Stimulated activated CD8-positive, alpha-beta memory T cell treated with anti-CD3 and anti-CD28 coated beads, Interleukin-7, amount 100 ng/mL, for 48 hours (primary cell): ENCODE measurements at regions not wholly inside any gene's neighbourhood (a gene's known extent, or its start where the extent isn't known, plus 50 kb on each side); places are given as distances from the start of the nearest gene placed in this dataset.

ENCODE experiments used
- DNase-seq, 2 donors: peaks; one replicate each; pipeline ENCODE4 v3.0.0-alpha.2; 2020; ENCODE audit warnings: low read depth in 1 of 2; ENCODE audit errors: extremely low read depth in 1 of 2

DNA sequence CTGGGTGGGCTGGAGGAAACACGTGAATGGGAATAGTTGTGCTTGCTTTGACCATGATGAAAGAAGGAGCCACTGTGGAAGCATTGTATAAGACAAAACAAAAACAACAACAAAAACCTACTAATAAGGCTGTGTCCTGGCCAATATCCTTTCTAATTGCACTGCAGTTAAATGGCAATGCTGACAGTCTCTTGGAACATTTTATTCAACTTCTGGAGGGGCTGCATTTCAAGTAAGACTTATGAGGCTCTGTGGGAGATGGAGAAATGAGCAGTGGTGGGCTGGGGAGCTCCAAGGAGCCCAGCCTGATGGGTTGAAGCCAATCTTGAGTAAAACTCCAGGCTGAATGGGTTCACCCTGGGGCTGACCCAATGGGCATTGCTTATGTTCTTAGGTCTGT, 99.8 kb upstream of the ROPN1 start:
- DNase-seq: no peak

DNA sequence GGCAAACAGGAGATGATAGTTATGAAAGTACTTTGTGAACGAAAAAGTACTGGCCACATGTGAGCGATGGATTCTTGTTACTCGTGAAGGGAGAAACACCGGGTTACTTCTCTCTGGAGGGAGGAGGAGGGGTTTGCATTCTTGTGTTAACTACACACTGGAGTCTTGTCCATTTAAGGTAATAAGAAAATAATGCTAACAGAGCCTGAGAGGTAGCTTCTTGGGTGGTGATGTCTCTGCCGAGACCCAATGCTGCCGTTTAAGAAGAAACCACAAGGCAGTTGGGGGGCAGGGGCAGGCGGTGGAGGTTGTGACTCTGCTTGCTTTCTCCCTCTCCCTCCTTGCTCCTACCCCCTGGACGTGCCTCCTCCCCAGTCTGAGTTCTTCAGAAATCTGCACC, 100.9 kb upstream of the ROPN1 start:
- no peak for DNase-seq

DNA sequence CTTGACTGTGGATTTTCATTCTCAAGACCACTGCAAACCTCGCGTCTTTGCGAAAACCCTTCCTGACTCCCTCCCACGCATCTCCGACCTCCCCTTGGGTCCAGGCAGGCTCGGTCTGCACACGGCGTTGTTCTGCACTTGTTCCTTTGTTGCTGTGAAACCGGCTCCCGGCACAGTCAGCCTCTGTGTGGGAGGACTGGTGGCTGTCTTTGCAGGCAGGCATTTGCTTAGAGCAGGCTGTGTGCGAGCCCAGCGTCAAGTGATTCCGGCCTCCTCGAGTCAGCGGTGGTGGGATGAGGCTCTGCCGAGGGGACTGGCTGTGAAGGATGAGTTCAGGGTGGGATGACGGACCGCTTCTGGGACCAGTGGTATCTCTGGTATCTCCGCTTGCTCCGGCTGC, 102.6 kb upstream of the ROPN1 start:
- no peak for DNase-seq

DNA sequence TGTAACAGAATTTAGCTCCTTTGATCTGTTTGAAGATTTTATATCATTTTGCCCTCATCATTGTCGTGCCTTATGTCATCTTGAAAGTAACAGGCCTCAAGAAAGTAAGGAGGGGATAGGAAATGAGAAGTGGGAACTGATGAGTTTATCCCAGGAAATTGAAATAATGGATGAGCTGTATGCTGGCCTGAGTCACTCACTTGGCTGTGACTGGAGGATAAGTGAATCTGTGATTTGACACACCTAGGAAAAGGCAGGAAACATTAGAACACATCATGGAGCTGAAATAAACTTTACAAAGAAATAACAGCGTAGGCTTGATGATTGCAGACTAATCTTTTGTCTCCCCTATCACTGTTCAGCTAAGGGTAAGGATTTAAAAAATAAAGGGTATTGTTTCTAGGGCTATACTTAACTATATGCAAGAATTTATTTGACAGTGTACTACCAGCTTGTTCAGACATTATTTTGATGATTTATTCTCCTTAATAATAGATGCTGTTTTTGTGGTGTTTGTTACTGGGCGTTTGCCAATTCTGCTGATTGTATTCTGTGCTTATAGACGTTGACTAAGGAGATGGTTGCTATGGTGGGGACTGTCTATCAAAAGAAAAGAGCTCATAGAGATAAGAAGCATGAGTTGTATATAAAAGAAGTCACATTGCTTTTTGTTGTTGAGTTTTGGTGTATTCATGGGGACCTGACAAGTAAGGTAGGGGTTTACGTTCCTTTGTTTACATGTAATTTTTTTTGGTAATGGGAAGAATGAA, 105.6 kb upstream of the ROPN1 start:
- no peak for DNase-seq

DNA sequence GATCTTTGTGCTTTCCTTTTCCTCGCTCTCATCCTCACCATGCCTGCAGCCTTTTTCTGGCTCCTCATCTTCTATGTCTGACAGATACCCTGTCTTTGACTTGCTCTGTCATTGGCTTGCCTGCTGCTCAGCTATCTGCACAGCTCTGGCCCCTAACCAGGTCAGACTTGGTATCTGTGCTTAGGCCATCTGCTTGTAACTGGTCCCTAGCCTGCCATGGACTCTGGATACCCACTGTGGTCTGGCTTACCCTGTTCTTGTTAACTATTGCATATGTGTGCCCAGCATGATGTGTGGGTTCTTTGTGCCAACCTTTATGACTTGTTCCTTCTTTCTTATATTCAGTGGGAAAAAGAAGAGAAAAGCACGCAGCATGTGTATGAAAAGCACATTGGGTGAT, 109.7 kb upstream of the ROPN1 start:
- DNase-seq: no peak

DNA sequence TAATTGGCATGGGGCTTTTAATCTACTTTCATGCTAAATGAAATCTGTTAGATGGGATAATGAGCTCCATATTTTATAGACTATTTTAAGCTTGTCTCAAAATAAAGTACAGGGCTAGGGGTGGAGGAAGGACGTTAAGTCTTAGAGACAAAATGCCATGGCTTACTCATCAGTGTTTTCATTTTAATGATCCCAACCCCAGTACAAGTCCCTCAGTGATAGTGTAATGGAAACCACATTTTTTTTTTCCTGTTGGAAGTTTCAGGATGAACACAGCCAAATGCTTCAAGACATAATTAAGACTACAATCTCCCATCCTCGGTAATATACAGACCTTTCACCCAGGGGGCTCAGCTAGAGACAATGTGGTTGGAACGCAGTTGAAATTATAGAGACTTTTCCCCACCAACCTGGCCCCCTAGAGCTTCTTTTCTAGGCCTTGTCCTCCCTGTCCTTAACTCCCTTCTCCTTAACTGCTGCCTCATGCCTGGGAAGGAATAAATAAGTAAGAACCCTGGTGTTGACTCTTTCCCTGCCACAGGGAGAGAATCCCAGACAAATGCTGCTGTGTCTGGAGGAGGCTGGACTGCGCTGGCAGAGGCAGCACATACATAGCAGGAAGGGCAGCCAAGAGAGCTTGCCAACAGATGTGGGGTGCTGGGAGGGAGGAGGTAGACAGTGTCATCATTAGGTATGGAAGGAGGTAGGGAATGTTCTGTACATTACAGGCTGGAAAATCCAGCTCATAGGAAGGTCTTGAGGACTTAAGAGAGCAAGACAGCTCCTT, 115.4 kb upstream of the ROPN1 start:
- no peak for DNase-seq

DNA sequence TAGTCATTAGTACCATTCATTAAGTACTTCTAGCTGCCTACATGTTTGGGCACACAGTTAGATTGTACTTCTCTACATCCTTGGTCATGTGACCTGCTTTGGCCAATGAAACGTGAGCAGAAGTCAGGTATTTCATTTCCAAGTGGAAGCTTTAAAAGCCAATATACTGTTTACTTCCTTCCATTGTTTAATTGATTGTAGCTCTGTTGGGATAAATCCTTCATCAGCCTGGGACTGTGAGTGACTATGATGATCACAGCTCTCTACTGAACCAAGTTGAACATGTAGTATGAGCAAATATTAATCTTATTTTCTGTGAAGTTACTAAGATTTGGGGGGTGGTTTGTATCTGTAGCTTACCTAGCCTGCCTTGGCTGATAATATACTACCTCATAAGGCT, 116.5 kb upstream of the ROPN1 start:
- DNase-seq: no peak

DNA sequence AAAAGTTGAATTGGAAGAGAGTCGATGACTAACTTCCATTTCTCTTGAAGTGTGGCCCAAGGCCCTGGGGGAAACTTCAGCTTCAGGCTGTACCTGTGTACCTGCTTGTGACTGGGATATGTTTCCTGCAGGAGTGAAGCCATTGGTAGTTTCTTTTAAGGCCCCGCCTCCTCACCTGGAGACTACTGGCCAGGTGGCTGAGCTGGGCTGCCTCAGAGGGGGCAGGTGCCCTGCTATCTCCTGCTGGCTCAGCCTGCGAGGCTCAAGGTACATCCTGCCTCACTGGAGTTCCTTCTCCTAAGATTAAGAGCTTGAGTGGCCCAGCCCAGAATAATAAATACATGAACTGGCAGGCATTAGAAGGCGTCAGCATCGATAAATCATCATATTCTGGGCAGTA, 121.6 kb upstream of the ROPN1 start:
- no peak for DNase-seq

DNA sequence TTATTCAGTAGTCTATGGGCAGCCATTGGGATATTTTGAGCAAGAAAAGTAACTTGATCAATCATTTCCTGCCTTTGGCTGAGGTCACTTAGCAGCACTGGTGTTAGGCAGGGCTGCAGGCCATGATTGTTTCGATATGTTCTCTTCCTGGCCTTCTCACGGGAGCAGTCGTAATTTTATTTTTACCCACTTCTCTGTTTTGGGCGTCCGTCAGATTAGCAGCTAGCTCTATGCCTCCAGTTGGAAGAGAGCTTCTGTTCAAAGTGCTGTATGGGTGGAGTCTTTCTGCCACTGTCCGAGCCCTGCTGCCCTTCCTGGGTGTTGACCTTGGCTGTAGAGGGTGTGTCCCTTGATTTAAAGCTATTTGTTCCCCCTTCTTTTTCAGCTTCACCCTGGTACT, 123.4 kb upstream of the ROPN1 start:
- no peak for DNase-seq

DNA sequence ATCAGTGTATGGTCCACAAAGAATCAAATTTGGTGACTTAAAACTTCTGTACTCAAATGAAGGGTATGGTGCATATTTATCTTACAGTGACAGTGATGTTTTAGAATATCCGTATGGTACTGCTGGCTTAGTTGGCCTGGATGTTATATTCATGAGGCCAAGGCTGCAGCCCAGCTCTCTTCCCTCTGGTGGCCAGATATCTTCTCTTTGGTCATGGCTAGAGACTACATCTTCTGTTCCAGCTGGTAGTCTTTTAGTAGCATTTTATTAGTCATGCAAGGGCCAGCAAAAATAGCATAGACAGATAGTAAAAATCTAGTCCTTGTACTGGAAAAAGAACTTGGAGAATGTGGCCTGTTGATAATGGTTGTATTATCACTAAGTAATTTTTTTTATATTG, 124.0 kb upstream of the ROPN1 start:
- DNase-seq: no peak

DNA sequence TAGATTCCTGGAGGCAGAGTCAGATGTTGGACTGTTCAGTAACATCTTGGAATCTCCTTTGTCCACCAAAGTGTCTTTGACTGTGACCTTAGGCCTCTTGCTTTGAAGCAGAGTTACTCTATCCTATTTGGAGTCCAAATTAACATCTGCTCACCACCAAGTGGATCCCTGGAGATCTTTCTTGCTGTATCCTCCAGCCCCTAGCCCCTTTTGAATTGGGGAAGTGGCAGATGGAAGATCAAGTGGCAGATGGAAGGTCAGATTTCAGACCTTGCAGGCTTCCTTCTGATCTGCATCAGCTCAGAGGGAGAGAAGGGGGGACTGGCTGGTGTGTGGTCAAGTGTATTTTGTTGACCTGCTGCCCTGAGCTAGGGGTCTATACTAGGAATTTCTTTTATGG, 125.0 kb upstream of the ROPN1 start:
- DNase-seq: no peak

DNA sequence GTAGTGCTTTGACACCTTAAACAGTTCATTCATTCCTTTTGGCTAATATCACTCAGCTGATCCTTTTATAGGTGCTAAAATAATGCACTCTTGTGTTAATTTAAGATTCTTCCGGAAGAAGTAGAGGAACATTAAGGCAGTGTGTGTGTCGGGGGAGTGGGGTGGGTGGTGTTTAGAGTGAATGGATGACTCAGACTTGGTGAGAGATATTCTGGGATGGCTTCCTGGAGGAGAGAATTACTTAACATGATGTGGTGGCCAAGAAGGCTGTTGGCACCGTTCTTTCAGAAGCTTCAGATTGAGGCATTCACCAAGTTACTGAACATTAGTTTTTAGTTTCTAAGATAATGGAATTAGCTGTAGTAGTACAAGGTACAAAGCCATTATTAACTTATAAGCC, 125.6 kb upstream of the ROPN1 start:
- DNase-seq: no peak

DNA sequence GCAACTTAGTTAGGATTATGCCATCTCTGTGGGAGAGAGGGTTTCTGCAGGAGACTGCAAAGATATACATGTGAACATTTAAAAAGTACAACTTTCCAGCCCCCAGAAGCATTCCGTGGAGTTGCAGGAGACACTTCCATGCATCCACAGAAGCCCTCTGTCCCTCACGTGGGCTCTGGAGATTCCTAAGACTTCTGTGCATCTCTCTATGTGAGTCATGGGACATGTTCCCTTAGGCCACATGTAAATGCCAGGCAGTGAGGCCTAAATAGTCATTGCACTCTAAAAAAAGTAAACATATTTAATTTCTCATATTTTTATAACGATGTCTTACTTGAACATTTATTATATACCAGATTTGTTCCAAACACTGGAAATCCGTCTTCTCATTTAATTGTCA, 126.5 kb upstream of the ROPN1 start:
- no peak for DNase-seq

DNA sequence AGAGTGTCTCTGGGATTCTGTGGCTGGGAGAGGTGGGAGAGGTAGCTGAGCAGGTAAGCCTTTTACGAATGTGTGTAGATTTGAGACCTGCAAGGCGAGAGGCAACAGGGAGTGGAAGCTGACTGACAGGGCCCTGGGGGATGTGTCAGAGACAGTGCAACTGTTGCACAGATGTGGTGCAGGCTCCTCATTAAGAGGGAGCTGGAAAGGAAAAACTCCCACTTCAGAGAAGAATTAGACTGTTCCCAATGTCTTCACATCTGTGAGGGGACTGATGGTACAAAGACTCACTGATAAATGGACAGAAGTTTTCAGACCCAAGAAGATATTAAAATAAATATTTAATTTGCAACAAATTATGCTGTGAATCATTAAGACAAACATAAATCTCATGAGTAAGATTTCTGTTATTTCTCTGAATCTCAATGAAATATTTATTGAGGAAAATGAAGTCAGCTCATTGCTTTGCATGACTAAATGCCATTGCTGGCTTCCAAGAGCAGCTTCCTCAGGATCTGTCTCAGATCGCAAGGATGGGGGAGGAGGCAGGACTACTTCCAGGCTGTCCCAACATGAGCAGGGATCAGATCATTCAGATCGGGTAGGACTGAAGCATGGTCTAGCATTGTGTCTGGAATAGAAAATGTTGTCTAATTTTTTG, 127.3 kb upstream of the ROPN1 start:
- DNase-seq: no peak

DNA sequence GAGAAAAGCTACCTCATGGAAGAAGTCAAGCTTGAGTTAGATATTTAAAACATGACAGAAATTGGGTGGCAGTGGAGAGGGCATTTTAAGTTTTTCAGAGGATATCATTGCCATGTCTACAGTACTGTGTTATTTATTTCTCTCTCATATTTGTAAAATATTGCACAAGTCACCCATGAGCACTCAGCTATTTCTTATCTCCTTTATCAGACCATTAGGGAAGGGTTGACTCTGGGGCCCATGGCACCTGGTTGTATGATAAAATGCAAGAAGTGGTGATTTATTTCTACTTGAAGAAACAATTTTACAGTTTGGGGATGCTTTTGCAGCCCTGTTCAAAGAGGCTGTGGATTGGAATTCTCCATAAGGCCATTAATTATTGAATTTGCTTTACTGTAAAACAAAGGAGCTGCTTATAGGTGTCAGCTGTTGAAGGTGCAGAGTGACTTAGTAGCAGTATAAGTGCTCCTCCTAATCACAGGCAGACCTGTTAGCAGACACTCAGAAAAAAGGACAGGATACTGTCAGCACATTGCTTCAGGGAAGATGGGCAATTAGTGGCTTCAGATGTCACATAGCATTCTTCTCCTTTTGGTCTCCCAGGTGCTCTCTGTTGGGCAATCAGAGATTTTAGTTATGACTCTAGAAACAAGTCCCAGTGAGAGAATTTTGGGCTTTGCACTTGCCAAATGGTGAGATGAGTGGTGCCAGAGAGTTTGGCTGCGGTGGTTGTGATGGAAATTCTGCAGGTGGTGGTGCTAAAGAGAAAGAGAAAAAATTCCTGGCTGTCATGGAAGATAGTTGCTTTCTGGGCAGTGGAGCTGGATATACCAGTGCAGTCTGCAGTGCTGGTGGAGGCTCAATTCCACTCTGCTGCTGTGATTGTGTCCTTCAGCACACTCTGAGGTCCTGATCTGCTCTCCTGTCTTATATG, 129.7 kb upstream of the ROPN1 start:
- no peak for DNase-seq

DNA sequence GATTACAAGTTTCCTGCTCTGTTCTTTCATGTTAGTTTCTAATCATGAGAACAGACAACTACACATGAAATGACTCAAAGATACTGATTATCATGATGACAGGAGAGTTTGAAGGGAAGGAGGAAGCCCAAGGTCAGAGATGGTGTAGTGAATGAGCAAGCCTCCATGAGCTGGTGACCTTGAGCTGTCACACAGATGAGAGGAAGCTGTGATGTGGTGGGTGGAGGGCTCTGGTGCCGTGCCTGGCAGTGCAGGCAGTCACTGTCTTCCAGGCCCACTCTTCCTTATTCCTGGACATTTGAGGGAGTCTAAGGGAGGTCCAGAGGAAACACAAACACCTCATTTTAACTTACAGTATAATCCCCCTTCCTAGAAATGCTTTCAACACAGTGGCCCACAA, 133.4 kb upstream of the ROPN1 start:
- no peak for DNase-seq

DNA sequence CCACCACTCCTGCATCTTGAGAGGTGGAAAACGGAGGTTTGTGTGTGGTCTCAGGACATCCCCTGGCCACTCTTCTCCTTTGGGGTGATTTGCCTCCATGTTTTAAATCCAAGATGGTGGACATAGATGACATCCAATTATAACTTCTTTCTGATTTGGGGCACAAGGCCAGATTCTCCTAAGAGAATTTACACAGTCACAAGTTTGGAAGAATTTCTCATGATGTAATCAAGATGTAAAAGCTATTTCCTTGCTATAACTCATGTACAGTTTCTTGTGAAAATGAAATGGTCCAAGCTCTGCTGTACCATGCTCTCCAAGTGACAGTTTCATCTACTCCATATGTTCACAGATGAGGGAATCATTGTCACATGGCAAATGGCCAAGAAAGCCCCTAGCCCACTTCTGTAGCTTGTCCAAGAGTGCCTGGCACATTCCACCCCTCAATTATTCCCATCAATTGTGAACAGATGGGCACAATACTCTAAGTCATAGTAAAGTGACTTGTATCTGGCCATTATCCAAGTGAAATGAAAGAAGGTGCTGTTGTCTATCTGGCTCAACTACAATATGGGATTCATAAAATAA, 134.6 kb upstream of the ROPN1 start:
- no peak for DNase-seq

DNA sequence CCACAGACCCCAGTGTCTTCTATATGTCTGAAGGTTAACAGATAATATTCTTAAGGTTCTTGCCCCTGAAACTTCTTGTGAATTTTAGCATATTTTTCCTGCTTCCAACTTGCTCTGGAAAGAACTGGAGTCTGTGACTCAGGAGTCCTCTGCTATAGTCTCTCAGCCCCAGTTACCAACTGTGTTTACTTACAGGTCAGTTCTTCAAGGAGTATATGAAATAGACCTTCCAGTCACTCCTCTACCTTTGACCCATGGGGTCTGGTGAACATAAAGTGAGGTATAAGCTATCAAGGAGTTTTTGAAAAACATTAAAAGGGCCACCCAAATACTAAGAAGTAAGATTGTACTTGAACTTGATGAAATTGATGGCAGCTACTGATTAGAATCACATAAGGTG, 139.2 kb upstream of the ROPN1 start:
- DNase-seq: no peak

DNA sequence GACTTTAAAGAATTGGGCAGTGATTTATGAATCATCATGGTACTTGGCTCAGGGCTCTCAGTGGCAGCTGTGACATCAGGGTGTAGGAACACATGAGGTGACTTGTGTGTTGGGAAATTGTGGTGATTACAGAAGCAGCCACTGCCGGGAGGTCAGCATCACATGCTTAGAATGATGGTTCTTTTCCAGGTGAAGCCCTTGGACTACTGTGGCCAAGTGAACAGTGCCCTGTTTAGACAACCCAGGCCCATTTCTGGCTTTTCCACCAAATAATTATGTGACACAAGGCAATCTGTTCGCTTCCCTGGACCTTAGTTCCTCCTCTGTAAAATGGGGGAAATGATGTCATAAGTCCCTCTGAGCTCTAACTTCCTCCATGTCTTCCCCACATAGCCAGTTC, 139.7 kb upstream of the ROPN1 start:
- DNase-seq: no peak

DNA sequence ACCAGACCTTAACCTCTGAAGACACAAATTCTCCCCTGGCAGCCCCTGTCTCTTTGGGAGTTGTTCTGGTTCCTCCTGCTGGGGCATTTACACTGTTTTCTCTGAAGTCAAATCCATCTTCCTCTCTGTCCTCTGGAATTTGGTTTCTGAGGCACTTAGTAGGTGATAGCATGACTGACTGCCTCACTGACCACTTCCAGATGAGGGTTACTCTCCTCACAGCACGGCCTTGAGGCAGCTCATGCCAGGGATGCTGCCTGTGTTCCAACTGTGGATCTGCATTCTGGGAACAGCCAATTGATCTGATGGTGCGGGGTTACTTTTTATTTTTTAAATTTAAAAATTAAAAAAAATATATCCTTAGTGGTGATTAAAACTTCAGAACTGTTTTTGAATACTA, 140.9 kb upstream of the ROPN1 start:
- no peak for DNase-seq
